GM19193 (cell line): ENCODE measurements at regions not wholly inside any gene's neighbourhood (a gene's known extent, or its start where the extent isn't known, plus 50 kb on each side); places are given as distances from the start of the nearest gene placed in this dataset.

Experiments
- POLR2A ChIP-seq: IDR thresholded peaks from 4 replicates; pipeline ENCODE4 v1.6.1; 2011; ENCODE audit not compliant: insufficient read depth, insufficient read length; ENCODE audit errors: extremely low read depth

DNA sequence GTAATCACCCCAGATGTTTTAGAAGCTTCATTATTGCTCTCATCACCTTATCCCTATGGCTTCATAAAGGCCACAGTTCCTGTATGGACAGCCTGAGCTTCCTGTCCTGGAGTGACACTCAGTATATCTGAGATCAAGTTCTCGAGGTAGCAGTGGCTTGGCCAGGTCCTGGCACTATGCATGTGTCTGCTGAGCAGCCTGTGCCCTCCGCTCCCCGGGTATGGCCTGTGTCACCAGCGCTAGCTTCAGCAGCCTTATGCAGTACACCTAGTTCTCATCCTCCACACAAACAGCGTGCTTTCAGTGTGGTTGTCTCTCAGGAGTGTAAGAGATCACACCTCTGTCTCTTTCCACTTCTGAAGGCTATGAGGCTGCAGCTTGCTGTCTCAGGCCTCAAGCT is 514.7 kb downstream of the DIRAS2 start:
- no peak for TF ChIP-seq POLR2A

DNA sequence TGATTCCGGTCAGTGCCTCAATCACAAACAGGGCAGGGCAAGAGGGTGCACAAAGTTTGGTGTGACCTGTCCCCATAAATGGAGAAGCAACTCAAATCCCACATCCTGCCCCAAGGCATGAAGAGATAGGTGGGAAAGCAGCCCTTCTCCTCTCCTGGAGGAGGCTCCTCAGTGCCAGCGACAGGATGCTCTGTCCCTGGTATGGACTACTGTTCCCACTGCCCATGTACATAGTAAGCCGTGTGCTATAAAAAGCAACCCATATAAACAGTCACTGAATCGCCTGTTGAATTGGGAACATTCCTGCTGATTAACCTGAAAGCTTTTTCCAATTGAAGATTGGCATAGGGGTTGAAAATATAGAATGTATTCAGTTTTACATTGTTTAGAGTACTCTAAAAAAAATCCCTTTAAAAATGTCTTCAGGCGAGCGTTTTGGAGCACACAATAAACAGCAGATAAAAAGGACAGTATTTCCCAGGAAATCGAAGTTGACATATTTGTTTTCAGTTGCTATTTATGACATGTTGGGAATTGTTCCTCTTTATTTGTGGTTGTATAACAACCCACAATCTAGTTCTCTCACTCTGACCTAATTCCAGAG is 513.9 kb downstream of the DIRAS2 start:
- no peak for TF ChIP-seq POLR2A

DNA sequence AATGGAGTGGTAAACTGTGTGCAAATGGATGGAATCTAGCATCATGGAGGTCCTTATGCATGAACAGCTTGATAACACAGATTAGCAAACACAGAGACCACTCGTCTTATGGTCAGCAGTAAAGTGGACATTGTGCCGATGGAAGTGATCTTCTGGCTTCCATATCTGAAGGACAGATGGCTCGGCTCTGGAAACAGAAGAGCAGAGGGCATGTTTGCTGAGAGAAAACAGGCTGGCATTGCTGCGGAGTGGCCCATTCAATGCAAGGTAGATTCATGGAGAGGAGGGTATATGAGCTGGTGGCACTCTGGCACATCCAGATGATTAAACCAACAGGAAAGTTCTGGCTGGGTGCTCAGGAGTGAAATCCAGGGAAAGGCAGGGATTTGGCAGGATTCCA is 513.2 kb downstream of the DIRAS2 start:
- no peak for TF ChIP-seq POLR2A

DNA sequence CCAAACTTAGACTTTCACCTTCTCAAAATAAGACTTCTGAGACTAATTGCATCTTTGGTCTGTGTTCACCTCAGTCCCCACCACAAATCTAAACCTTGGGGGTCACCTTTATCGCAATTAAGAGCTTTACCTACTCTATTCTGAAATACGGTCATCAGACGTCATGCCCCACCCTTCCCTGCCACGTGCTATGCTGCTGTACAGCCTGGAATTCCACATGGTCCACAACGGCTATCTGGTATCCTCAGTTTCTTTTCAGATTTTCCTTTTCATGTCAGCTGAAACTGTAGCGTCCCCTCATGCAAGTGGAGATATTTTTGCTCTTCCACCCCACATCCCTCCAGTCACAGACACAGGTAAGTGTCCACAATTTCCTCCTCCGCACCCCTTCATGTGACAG is 511.1 kb downstream of the DIRAS2 start:
- no peak for TF ChIP-seq POLR2A

DNA sequence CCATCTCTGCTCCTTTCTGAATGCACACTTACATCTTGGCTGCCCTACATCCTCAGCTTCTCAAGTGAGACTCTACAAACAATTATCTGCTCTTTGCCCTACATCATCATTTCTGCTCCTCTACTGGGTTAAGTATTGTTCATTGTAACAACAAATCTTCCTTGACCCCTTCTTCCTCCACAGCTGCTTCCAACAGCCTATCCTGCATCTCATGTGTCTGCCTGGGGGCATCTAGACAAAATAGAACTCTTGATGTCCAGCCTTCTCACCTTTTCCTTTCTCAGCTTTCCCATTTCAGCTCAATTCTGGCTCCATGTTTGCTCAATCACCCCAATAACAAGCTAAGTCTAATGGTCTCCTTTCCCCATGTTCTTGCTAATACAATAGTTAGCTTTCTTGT is 509.8 kb downstream of the DIRAS2 start:
- TF ChIP-seq POLR2A = no peak

DNA sequence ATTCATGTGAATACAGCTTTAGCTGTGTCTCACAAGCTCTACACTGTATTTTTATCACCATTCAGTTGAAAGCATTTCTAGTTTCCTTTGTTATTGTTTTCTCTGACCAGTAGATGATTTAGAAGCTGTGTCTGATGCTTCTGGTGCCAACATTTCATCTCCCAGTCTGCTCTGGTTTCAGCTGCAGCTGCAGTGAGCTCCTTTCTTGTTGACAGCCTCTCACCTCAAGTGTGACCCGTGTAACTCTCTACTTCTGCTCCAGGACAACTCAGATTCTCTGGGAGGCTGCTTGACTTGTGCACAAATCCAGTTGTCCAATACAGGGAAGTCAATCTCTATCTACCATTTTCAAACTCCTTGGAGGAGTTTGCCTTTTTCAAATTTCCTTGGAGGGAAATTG is 504.8 kb downstream of the DIRAS2 start:
- TF ChIP-seq POLR2A = no peak

DNA sequence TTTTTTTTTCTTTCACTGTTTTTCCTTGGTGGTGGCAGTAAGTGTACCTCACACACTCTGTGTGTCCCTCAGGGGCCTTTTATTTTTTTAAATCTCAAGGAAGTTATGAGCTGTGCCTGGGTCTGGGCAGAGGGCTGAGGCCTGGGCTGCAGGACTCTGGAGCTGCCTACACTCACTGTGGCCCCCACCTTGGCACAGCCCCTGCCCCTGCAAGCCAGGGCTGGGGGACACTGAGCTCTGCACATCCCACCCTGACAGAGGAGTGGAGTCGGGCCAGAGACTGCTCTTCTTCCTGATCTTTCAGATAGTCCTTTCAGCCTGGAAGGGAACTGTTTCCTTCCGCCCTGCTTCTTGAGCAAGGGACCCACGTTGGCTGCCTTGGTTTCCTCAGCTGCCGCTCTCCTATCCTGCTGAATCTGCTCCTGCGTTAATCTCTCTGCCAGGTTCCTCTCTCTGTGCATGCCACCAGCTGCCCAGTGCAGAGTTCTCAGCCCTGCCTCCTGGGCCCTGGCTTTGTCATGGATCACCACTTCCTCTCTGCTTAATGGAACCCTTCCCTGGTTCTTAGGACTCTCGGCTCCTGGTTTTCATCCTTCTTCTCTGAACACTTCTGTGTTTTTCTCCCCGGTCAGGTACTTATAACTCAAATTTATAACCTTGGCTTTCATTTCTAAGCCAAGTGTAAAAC is 502.3 kb downstream of the DIRAS2 start:
- TF ChIP-seq POLR2A = no peak

DNA sequence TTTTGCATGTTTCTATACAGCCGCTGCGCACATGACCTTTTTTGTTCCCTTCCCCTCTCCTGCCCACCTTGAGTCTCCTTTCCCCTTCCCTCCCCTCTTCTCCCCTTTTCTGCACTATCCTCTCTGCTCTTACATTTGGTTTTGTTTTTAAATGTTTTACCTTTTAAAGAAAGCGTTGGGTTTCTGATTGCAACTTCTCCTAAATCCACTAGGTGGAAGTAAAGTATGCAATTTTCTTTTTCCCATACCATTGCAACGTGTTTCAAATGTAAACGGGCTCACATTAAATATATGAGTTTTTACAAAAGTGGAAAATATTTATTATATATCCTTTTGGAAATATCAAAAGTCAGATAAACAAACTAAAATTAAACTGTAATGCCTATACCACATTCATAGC is 500.9 kb downstream of the DIRAS2 start:
- TF ChIP-seq POLR2A = no peak

DNA sequence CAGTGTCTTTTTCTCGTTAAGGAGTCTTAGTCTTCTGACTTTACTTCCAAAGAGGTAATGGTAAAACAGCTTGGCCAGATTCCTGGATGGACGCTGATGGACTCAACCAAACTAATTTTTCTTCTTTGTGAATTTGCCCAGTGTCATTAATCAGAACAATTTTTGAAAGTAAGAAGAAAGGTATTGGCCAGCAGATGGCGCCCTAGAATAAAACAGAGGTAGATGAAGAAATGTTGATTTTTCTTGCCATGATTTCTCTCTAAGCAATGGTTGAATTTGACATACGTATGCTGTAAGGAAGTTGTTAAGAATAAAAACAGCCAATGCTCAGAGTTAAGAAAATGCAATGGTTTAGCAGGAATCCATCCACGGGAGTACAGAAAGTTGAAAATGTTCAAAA is 500.0 kb downstream of the DIRAS2 start:
- no peak for TF ChIP-seq POLR2A

DNA sequence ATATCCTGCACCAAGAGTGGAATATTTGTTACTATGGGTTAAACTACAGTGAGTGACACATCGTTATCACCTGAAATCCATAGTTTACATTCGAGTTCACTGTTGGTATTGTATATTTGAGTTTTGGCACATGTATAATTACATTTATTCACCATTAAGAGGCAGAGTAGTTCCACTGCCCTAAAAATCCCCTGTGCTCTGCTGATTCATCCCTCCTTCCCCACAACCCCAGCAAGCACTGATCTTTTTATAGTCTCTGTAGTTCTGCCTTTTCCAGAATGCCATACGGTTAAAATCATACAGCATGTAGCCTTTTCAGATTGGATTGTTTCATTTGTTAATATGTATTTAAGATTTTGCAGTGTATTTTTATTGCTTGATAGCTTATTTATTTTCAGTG is 495.2 kb downstream of the DIRAS2 start:
- no peak for TF ChIP-seq POLR2A

DNA sequence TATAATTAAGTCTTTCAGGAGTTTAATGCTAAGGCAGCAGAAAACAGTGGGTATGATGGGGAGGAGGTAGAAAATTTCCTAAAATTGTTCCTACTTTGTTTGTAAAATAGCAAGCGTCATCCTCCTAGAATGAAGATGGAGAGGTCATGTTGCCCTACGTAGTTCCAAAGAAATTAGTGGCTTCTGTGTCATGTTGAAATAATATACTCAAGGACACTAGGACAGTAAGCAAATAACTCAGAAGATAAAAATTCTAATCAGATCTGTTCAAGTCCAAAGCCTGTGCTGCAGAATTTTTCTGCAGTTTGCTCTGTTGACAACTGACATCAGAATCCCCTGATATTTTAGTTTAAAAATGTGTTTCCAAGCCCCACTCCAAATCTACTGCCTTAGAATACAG is 486.3 kb downstream of the DIRAS2 start:
- TF ChIP-seq POLR2A = no peak

DNA sequence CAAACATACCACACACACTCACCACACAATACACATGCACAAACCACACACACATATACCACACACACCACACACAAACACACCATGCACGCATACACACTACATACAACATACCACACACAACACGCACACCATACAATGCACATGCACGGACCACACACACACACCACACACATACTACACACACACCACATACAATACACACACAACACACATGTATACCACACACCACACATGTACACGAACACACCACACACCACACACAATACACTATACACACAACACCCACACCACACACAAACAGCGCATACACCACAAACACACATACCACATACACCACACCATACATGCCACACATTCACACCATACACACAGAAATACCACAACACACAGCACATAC is 480.3 kb downstream of the DIRAS2 start:
- TF ChIP-seq POLR2A = no peak

DNA sequence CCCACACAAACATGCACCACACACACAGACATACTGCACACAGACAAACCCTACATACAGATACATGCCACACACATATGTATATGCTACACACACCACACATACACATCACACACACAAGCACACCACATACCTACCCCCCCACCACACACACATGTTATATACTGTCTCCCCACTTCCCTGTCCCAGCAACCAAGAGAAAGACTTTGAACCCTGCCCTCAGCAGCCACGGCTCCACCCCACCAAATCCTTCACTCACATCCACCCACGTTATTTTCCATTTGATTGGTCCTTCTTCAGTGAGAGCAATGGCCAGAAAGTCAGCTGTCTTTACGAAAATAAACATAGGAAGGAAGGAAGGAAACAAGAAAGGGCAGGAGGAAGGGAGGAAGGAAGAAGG is 479.8 kb downstream of the DIRAS2 start:
- TF ChIP-seq POLR2A = no peak

DNA sequence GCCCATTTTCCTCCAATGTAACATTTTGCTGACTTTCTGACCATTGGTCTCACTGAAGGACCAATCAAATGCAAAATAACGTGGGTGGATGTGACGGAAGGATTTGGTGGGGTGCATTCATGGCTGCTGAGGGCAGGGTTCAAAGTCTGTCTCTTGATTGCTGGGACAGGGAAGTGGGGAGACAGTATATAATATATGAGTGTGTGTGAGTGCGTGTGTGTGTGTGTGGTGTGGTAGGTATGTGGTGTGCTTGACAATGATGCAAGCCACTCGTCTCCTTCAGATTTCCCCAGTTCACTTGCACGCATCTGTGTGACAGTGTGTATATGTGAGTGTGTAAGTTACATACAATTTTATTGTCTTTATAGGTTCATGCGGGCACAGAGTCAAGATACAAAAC is 477.3 kb downstream of the DIRAS2 start:
- TF ChIP-seq POLR2A = no peak

DNA sequence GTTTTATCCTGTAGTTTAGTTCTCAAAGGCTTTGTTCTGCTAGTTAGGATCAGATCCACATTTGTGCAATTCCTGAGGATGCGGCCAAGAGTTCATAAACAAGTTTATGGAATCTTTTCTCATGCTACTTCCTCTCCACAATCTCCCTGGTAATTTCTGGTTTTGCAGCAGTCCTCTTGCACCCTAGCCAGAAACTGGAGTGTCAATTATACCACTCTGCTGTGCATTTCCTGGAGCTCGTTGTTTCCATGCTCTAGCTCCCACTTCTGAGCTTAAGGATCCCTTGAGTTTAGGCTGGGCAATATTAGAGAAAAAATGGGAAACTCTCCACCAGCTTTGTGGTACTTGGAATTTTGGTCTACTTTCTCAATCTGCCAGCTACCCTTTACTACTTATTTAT is 474.7 kb downstream of the DIRAS2 start:
- no peak for TF ChIP-seq POLR2A

DNA sequence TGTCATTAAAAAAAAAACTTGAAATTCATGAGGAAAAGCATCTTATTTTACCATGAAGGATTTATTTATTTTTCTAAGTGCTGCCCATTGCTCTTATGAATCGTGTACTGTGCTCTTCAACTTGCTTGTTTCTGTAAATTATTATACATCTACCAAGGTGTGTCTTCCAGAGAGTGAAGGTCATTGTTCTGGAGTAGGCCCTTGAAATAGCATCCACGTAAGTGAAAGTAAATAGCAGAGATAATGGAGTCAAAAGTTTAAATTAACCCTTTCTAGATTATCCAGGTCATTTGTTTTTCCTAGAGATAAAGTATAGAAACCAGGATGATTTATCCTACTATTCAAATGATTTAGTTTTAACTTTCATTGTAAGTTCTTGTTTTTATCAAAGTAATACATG is 473.1 kb downstream of the DIRAS2 start:
- no peak for TF ChIP-seq POLR2A

DNA sequence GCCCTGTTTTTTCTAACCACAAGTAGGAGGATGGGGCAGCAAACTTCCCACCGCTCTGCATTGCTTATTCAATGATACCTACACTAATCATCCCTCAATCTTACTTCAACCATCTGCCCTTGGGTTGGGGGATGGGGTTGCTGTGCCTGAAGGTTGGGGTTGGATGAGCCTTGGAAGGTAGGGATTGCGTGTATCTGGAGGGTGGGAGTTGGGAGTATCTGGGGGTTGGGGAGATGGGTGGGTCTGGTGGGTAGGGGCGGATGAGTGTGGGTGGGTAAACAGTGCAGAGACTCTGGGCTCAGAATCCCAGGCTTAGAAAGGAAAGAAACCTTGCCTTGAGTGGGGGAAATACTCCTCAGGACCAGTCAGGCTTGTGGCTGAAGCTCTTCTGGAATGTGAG is 467.4 kb downstream of the DIRAS2 start:
- TF ChIP-seq POLR2A = no peak

DNA sequence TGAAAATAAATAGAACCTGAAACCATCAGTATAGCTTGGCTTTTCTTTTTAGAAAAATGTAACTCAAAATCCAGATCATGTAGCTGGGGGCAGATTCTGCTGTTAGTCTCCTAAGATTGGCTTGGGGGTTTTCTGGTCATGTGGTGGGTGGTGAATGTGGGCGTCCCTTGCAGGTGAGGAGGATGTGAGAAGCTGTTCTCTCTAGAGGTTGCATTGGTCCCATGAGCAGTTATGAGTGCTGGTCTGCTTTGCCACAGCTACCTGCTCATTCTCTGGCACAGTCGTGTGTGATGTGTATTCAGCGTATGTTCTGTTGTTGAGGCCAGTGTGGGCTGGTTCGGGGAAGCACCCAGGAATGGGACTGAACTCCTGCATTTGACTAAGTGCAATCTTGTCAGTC is 466.8 kb downstream of the DIRAS2 start:
- no peak for TF ChIP-seq POLR2A

DNA sequence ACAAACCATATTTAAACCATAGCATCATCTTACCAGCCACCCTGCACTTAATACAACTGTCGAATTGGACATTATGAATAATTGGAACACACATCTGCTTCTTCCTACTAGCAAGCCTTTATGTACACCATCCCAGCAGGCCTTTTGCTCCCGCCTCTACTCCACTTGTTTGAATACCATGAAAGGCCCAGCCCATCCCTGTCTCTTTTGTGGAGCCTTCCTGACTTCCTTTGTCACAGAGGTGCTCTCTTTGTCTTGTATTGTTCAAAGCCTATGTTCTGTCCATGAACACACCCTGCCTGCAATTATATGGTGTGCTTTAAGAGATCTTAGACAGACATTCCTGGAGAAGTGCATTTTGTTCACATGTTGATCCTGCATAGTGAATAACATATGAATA is 465.7 kb downstream of the DIRAS2 start:
- no peak for TF ChIP-seq POLR2A
